ENCODE measurements at regions not wholly inside any gene's neighbourhood (a gene's known extent, or its start where the extent isn't known, plus 50 kb on each side); places are given as distances from the start of the nearest gene placed in this dataset.

- DNase-seq (ENCODE audit: low read depth, low spot score) (no peak), ATAC-seq (no peak)
- Histone ChIP-seq H3K9me3 (ENCODE audit: control insufficient read depth, insufficient read depth, low read depth, low read length) (no peaks in the 10 kb centered on the region), H3K27ac (ENCODE audit: low read length) (no peak overlapping the region), H3K27me3 (ENCODE audit: control insufficient read depth, insufficient read depth, low read length) (no peaks in the 10 kb centered on the region), H3K36me3 (ENCODE audit: control insufficient read depth, insufficient read depth, low read length) (no peaks in the 10 kb centered on the region), H3K4me3 (ENCODE audit: low read depth in 2 of 2, low read length in 2 of 2) (no peak overlapping the region), H3K4me1 (ENCODE audit: control insufficient read depth, insufficient read depth, low read length) (no peaks in the 10 kb centered on the region)
- POLR2A ChIA-PET, result no interaction called here
- in situ Hi-C loops (cut with HindIII; ENCODE audit: low pct_unique_long_range_greater_than_20kb, low sequenced_read_pairs) (no loop called here), intact Hi-C loops (cut with micrococcal nuclease; ENCODE audit: unreplicated experiment) (no loop called here)
- no TSS peak for BruUV-seq (replicated peaks)
- CTCF ChIA-PET, result no interaction called here
- TF ChIP-seq POLR2AphosphoS5 (IDR thresholded peaks at IDR 0.05; ENCODE audit: low read depth, low read length) (no peak), REST (IDR thresholded peaks at IDR 0.05; ENCODE audit: insufficient read depth in 1 of 2, low read depth in 2 of 2, low read length in 1 of 2) (no peak), CTCF (IDR thresholded peaks at IDR 0.05) (no peak), SIN3A (IDR thresholded peaks at IDR 0.05; ENCODE audit: borderline replicate concordance, insufficient read depth, low read depth, low read length) (no peak), TCF7L2 (IDR thresholded peaks at IDR 0.05; ENCODE audit: low read depth, low read length) (no peak)
Observed at GRCh38 chr1:163973586-163973985, 585.4 kb upstream of the PBX1 start.

- Histone ChIP-seq H3K4me1 (ENCODE audit: control insufficient read depth, insufficient read depth, low read length) (no peaks in the 10 kb centered on the region), H3K27me3 (ENCODE audit: control insufficient read depth, insufficient read depth, low read length) (no peaks in the 10 kb centered on the region), H3K9me3 (ENCODE audit: control insufficient read depth, insufficient read depth, low read depth, low read length) (no peaks in the 10 kb centered on the region), H3K36me3 (ENCODE audit: control insufficient read depth, insufficient read depth, low read length) (no peaks in the 10 kb centered on the region), H3K27ac (ENCODE audit: low read length) (no peak overlapping the region), H3K4me3 (ENCODE audit: low read depth in 2 of 2, low read length in 2 of 2) (no peak overlapping the region)
- TF ChIP-seq REST (IDR thresholded peaks at IDR 0.05; ENCODE audit: insufficient read depth in 1 of 2, low read depth in 2 of 2, low read length in 1 of 2), result no peak
- no peak for TF ChIP-seq POLR2AphosphoS5 (IDR thresholded peaks at IDR 0.05; ENCODE audit: low read depth, low read length)
- no peak for TF ChIP-seq TCF7L2 (IDR thresholded peaks at IDR 0.05; ENCODE audit: low read depth, low read length)
- in situ Hi-C loops (cut with HindIII; ENCODE audit: low pct_unique_long_range_greater_than_20kb, low sequenced_read_pairs), result no loop called here
- no TSS peak for BruUV-seq (replicated peaks)
- CTCF ChIA-PET, result no interaction called here
- POLR2A ChIA-PET, result no interaction called here
- ATAC-seq (no peak), DNase-seq (ENCODE audit: low read depth, low spot score) (no peak)
- intact Hi-C loops (cut with micrococcal nuclease; ENCODE audit: unreplicated experiment), result no loop called here
Observed at GRCh38 chr1:163974120-163974519, 584.9 kb upstream of the PBX1 start.
